ENCODE measurements at regions not wholly inside any gene's neighbourhood (a gene's known extent, or its start where the extent isn't known, plus 50 kb on each side); places are given as distances from the start of the nearest gene placed in this dataset.

- DNase-seq = no peak
Measured at GRCh38 chr12:61356485-61356884, 903.7 kb upstream of the USP15 start.

DNA sequence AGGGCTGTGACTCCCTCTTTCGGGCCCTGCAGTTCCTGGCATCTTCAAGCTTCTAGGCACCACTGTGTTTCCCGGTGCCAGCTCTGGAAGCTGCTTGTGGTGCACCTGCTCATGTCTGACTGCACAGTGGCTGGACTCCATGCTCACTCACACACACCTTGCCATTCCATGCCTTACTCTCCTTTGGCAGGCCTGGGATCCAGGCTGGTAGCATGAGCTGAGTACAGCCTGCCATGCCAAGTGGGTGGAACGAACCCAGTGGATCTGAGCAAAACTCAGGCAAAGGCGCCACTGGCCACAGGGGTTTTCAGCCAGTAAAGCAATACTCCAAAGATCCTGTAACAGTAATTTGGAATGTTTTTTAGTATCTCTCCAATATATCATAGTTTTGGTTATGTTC is 902.7 kb upstream of the USP15 start:
- no peak for DNase-seq

DNA sequence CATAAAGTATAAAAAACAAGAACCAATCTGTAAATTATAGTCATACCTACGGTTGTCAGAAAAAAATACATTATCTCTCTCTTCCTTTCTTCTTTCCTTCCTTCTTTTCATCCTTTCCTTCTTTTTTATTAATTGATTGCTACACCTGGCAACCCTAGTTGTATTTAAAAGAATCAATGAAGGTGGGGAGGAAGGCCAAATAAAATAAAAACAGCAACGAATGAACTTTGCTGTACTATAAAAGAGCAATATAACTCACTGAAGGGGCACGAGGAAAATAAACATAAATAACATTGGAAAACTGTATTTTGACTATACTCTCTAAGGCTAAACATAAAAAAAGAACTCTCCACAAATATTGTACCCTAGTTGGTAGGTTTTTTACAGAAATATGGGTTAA is 898.2 kb upstream of the USP15 start:
- DNase-seq = no peak

DNA sequence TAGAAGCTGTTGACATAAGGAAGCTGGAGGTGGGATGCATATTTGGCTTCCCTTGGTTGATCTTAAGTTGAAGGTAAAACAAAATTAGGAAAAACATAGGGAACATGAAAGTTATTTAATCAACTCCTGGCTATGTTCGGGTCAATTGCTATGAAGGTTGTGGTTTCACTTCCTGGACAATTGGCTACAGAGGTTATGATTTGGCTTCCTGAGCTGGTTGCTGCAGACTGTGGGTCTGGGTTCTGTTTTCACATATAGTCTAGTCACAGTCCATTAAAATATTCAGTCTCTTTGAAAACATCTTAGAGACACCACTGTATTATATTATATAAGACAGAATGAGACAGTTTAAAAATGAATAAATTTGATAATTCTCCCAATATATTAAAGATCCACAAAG is 895.2 kb upstream of the USP15 start:
- DNase-seq = no peak

GRCh38 chr12:61367281-61367785 is 892.9 kb upstream of the USP15 start:
- DNase-seq = no peak

DNA sequence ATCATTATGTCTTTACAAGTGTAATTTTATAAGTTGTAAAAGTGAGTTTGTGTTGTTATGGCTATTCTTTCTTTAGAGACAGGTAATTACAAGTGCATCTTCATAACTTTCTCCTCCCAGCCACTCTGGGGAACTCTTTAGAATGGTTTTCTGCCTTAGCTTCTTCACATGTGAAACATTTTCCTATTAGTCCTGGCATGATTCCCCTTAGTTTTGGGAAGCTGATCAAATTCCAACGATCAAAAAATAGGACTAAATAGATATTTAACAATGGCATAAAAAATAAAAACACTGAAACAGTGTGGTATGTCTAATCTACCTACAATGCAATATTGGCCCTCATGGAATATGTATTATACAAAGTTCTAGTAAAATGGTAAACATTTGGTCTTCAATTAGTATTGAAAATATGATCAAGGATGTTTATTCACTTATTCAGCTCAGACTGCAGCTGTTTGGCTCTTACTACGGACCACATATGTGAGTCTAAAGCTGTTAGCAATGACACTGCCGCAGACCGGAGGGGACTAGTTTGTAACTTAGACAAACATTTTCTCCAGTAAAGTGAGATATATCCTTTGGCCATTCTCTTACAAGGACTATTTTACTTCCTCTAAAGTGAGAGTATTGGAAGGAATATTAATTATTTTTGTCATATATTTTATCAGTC is 890.8 kb upstream of the USP15 start:
- DNase-seq = no peak

- no peak for DNase-seq
Measured at GRCh38 chr12:61384511-61384910, 875.7 kb upstream of the USP15 start.

- DNase-seq = no peak
Measured at GRCh38 chr12:61385771-61386170, 874.4 kb upstream of the USP15 start.

GRCh38 chr12:61397668-61398067 is 862.5 kb upstream of the USP15 start:
- DNase-seq = no peak

DNA sequence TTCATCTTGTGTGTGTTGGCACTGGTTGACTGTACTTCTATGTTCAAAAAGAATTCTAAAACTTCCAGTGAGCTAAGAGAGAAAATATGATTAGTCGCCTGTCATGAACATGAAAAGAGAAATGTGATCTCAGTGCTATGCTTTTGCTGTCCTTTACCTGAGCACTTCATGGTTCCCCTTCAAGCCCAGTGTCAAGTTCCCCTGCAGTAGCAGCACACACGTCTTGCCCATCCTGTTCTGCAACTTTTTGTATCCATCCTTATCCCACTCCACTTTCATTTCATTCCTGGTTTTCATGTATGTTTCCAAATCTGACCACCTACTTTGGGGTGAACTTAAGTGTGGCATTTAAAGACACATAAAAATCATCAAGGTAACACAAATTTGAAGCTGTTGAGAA is 848.0 kb upstream of the USP15 start:
- no peak for DNase-seq

DNA sequence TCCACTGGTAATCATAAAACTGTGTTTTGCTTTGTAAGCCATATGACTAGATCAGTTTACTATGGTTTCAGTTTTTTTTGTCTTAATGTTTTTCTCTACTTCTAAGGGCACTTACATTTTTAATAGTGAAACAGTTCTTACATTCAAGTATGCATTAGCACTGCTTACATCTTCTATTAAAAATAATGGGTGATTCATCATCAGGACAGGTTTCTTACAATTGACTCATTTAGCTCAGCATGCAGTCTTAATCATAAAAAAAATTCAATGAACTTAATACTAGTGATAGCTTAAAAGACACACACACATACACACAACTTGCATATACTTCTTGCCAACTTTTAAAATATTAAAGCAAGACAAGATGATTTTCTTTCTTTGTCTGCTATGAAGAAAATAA is 845.7 kb upstream of the USP15 start:
- no peak for DNase-seq

GRCh38 chr12:61422786-61423185 is 837.4 kb upstream of the USP15 start:
- no peak for DNase-seq

DNA sequence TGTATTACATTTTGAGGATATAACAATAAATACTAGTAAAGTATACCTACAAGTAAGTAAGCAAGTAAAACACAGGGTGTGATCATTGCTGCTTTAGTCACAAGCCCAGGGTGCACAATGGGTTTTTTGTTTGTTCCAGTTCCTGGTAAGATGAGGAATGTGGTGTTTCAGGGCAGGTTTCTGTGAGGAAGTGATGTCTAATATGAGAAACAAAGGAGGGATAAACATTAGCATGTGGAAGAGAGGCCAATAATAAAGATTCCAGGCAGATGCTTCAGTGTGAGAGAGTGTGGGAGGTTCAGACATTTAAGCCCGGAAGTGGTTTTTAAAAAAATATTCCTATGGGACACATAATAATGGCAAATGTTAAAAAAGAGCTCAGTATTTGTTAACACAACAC is 808.1 kb upstream of the USP15 start:
- DNase-seq = no peak

- DNase-seq = no peak
Measured at GRCh38 chr12:61487728-61488127, 772.5 kb upstream of the USP15 start.

DNA sequence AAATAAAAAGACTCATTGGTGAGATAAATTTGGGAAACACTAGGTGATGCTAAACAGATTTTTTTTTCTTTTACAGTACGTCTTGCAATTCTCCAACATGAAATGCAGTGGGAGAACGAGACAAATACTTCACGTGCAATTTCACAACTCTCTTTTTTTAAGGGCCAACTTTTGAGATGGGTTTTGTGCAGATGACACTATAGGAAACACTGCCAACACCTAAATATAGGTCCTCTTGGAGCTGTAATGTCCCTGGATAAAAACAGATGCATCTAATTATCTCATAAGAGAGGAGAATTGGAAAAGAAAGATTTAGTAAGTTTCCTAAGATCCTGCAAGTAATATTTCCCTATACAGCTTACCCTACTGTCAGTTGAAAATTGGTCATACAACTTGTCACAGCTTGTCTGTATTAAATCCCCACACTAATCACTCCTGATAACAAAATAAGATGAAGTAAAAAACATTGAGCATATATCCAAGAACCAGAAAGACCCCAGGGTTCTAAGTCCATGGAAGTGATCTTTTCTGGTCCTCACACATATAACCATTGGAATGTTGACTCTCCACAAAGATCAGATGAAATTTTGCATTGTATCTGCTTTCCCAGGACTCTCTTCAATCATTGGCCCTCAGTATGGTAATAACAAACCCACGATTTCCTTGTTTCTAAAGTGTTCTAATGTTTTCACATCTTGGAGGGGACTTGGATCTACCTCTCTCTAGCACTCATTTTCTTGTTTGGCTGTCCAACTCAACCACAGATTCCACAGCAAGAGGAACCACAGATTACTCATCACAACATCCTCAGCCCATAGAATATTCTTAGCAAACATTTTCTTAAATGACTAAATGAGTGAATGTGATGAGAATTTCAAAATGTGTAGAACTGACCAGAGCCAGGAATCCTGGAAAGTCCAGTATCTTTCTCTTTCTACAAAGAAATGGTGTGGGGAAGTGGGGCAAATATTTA is 769.4 kb upstream of the USP15 start:
- DNase-seq = no peak

DNA sequence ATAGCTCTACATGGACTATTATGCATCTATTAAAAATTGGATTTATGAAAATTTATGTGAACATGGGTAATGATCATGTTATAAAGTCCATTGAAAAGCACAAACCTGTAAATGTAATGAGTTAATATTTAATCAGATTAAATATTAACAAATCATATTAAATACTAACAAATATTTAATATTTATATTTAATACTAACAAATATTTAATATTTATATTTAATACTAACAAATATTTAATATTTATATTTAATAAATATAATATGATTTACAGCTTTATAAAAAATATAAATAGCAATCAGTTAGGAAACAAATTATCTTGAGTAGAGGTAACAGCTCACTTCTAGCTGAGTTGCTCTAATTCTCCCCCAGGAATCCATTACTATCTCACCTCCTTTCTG is 758.0 kb upstream of the USP15 start:
- DNase-seq = no peak

DNA sequence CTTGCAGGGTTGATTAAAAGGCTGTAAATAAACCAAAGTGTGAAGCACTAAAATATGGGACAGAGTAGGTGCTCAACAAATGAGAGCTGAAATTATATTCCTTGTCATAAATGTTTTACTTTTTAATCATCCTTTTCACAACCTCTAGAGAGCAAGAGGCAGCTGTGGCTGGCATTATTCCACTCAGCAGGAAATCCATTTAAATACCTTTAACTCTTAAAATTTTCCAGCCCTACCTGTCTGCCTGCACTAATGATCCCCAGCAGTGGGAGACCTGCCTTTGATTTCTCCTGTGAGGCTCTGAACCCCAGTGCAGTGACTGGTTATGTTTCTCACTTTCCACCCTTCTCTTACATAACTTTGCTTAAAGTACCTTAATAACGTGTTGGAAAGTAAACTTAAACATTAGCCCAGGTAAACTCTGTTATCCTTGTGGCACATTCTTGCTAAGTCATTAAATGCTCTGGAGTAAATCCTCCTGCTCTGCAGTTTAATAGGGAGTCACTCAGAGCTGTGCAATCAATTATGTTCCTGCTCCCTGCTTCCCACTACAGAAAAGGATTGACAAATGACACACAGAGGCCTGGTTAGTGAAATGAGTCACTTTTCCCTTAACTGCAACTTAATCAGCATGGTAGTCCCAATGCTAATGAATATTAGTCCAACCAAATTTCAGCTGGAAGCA is 755.7 kb upstream of the USP15 start:
- no peak for DNase-seq

DNA sequence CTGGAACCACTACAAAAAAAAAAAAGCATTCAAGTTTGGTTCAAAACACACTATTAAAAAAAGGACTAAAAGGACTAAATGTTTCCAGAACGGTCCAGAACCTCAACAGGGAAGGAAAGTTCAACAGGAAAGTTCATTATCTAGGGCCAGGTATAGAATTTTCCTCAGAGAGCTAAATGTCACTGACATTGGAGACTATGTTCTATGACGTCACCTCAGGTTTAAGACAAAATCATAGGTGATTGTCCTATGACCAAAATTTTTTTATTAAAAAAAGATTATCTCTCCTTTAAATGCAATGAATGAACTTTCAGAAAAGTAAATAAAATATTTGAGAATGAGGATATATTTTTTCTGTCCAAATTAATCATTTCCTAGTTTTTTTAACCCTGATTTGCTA is 746.7 kb upstream of the USP15 start:
- no peak for DNase-seq

GRCh38 chr12:61514016-61514415 is 746.2 kb upstream of the USP15 start:
- no peak for DNase-seq

- no peak for DNase-seq
Measured at GRCh38 chr12:61521258-61521657, 738.9 kb upstream of the USP15 start.

GRCh38 chr12:61523276-61523992 is 736.8 kb upstream of the USP15 start:
- no peak for DNase-seq

DNA sequence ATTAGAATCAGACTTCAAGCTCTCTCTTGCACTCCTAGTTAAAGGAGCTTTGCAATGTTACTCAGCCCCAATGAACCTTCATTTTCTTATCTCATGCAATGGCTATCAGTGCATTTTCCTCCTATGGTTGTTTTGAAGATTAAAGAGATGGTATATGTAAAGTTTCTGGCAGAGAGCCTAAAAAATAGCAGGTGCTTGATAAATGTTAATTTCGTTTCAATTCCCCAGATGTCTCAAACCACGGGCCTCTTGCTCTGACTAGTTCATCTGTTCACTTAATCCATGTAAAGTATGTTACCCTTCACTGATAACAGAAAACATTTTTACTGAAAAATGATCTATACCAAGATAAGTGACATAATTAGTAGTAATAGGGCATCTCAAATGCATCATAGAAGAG is 735.4 kb upstream of the USP15 start:
- DNase-seq = no peak

- DNase-seq = no peak
Measured at GRCh38 chr12:61525331-61525730, 734.9 kb upstream of the USP15 start.

Measured in EL (cell line).